Left ventricle myocardium inferior (tissue), 1 donor: ENCODE measurements at regions not wholly inside any gene's neighbourhood (a gene's known extent, or its start where the extent isn't known, plus 50 kb on each side); places are given as distances from the start of the nearest gene placed in this dataset.

Source experiments
- DNase-seq: peaks from one replicate; pipeline ENCODE4 v3.0.0-alpha.2; 2020
- H3K27ac ChIP-seq: fragments of 200-600 bp; replicated peaks from 2 replicates; pipeline ENCODE4 v1.8.0; 2021
- H3K27me3 ChIP-seq: fragments of 200-600 bp; 2 replicates; pipeline ENCODE4 v1.8.0; 2021; ENCODE audit warnings: low read depth
- H3K36me3 ChIP-seq: fragments of 200-600 bp; 2 replicates; pipeline ENCODE4 v1.8.0; 2021
- H3K4me1 ChIP-seq: fragments of 200-600 bp; 2 replicates; pipeline ENCODE4 v1.8.0; 2021
- H3K4me3 ChIP-seq: fragments of 200-600 bp; 2 replicates; pipeline ENCODE4 v1.8.0; 2021; ENCODE audit warnings: mild to moderate bottlenecking, moderate library complexity
- H3K9me3 ChIP-seq: fragments of 200-600 bp; replicated peaks from 2 replicates; pipeline ENCODE4 v1.8.0; 2021
- CTCF ChIP-seq: fragments of 200-600 bp; IDR thresholded peaks from 2 replicates; pipeline ENCODE4 v1.8.0; 2021; ENCODE audit warnings: antibody characterized with exemption, mild to moderate bottlenecking, borderline replicate concordance
- intact Hi-C: fragments of 100-400 bp; cut with micrococcal nuclease; formaldehyde crosslinking; loops from one replicate; pipeline ENCODE4 v1.11.0; 2022
- donor health status: DM: no; HTN: yes; CAD: no; lungs with severe emphysema.

GRCh38 chr6:143603455-143603854 is 74.3 kb upstream of the PHACTR2 start:
- no peaks in the 10 kb centered on the region for H3K36me3 ChIP-seq
- no peaks in the 10 kb centered on the region for H3K9me3 ChIP-seq
- H3K4me1 ChIP-seq = peaks cover 25% of the 10 kb centered on the region
- intact Hi-C loops = no loop called here
- TF ChIP-seq CTCF = no peak
- DNase-seq = no peak
- no peaks in the 10 kb centered on the region for H3K27me3 ChIP-seq
- H3K4me3 ChIP-seq = no peak overlapping the region
- no peak overlapping the region for H3K27ac ChIP-seq

- no peak for DNase-seq
- no peak overlapping the region for H3K4me3 ChIP-seq
- no peaks in the 10 kb centered on the region for H3K36me3 ChIP-seq
- no peak overlapping the region for H3K27ac ChIP-seq
- H3K4me1 ChIP-seq = peaks cover 26% of the 10 kb centered on the region
- H3K9me3 ChIP-seq = no peaks in the 10 kb centered on the region
- intact Hi-C loops = no loop called here
- no peak for TF ChIP-seq CTCF
- H3K27me3 ChIP-seq = no peaks in the 10 kb centered on the region
Observed at GRCh38 chr6:143601504-143601903, 76.3 kb upstream of the PHACTR2 start.

- no peak for TF ChIP-seq CTCF
- no peaks in the 10 kb centered on the region for H3K9me3 ChIP-seq
Observed at GRCh38 chr6:143600821-143601220, 76.9 kb upstream of the PHACTR2 start.

GRCh38 chr6:143598466-143599080 is 79.2 kb upstream of the PHACTR2 start:
- DNase-seq = no peak
- TF ChIP-seq CTCF = no peak
- Histone ChIP-seq H3K4me3 (no peak overlapping the region), H3K4me1 (peaks cover 49% of the 10 kb centered on the region), H3K36me3 (no peaks in the 10 kb centered on the region), H3K9me3 (no peaks in the 10 kb centered on the region), H3K27ac (peak overlapping the region; percentile 49), H3K27me3 (no peaks in the 10 kb centered on the region)
- intact Hi-C loops = no loop called here

More at GRCh38 chr6:143600821-143601220, 76.9 kb upstream of the PHACTR2 start:
- Histone ChIP-seq H3K27me3 (no peaks in the 10 kb centered on the region), H3K4me1 (peaks cover 33% of the 10 kb centered on the region), H3K27ac (no peak overlapping the region), H3K36me3 (no peaks in the 10 kb centered on the region), H3K4me3 (no peak overlapping the region)
- intact Hi-C loops = no loop called here
- DNase-seq = no peak

GRCh38 chr6:143596866-143597265 is 80.9 kb upstream of the PHACTR2 start:
- no peak for TF ChIP-seq CTCF
- Histone ChIP-seq H3K9me3 (no peaks in the 10 kb centered on the region), H3K4me3 (no peak overlapping the region), H3K36me3 (no peaks in the 10 kb centered on the region), H3K27me3 (no peaks in the 10 kb centered on the region), H3K4me1 (peaks cover 49% of the 10 kb centered on the region), H3K27ac (peak overlapping the region; percentile 49)
- intact Hi-C loops = no loop called here
- peak; percentile 59 for DNase-seq
